GM18858 (cell line): ENCODE measurements at regions not wholly inside any gene's neighbourhood (a gene's known extent, or its start where the extent isn't known, plus 50 kb on each side); places are given as distances from the start of the nearest gene placed in this dataset.
A peak's percentile ranks its signal among the peaks of the same experiment; 100 is the strongest.
"Not testable (repeated sequence)": the region's sequence is repeated elsewhere in the genome, so short reads cannot be mapped to it uniquely, and the experiment has no call there.

Experiments
- ATAC-seq: cut with Tn5 transposase; IDR thresholded peaks from one replicate; pipeline ENCODE4 v1.9.1; 2021; ENCODE audit not compliant: unreplicated experiment

DNA sequence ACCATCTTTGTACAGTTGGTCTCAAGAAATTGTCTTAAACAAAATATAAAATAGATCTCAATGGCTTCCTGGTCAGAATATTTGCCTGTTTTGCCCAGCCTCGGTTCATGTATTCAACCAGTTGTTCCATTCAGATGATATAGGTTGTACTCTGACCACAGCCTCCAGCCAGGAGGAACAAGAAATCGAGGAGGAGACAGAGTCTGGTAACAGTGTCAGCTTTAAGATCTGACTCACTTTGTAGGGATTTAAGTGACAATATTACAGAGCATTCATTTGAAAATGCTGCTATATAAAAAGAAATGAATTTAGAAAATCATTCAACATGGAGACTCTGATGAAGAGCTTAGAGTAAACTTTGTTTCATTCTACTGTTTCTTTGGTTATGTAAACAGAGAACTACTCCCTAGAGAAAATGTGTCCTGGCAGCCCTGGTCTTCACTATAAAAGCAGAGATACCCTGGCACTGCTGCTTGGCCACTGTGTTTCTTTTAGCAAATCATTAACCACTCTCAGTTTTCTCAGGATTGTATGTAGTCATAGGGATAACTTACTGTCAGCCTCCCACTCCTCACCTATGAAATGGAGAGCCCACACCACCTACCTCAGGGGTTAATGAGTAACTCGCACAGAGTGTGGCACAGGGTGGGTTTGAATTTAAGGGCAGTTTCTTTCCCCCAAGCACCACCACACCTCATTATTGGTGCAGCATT lies 53.5 kb downstream of the PAGE2 start:
- ATAC-seq, result no peak

DNA sequence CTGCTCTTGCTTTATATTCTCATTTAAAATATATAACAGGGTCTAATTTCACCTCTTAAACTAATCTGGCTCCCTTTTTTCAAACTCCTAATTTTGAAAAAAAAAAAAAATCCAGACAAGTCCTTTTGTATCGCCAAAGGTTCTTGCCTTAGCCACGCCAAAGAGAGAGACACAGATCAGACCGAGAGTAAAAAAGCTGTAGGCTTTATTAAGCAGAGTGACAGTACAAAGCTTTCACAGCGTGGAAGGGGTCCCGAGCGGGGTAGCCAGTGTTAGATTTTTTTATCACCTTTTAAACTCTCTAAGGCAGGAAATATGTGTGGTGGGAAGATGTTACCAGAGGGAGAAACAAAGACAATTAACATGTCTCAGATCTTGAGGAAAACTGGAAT lies 54.1 kb downstream of the PAGE2 start:
- no peak for ATAC-seq

DNA sequence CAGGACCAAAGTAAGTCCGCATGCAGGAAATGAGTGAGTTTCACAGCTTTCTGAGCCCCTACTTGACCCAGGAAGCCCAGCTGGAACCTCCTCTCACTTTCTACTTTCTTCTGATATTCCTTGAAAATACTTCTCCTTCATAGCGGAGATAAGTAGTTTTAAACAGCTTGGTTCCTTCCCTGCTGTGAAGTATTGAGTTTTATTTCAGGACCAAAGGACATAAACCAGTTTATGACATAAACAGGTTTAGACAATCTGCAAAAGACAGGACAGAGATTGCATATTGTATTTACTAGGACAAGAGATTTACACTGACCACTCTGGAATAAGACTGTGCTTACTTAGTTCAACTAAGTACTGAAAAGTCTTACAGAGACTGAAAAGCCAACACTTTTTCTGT lies 54.8 kb downstream of the PAGE2 start:
- ATAC-seq, result no peak

DNA sequence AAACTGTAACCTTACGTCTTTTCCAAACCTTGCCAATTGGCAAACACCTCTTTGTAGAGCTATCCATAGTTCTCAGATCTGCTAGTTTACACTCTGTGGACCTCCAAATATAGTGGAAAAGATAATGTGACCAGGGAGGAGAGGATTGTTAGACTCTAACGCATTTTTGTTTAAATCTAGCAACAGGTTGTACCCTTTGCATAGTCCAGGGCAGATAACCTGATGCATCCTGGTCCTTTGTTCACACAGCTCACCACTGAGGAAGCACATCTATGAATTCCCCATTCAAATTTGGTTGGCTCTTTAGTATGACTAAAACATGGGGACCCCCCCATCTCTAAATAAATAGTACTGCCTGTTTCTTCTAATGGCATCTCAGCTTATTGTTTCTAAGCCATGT lies 55.9 kb downstream of the PAGE2 start:
- no peak for ATAC-seq

DNA sequence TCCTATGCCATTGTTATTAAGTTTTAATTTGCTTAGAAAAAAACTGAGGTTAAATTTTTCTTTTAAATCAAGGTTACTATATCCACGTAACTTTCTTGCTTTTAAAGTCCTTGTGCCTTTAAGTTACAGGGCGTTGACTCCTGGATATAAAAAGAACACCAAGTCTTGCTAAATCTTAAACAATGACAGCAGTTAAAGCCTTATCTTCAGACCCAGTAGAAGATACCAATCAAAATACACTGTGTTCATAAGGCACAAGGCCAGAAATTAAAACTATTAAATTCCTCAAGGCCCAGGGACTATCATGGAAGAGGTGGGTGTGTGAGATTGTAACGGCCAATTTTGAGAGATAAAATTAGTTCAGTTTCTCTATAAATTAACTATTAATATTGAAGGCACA lies 60.4 kb downstream of the PAGE2 start:
- no peak for ATAC-seq

DNA sequence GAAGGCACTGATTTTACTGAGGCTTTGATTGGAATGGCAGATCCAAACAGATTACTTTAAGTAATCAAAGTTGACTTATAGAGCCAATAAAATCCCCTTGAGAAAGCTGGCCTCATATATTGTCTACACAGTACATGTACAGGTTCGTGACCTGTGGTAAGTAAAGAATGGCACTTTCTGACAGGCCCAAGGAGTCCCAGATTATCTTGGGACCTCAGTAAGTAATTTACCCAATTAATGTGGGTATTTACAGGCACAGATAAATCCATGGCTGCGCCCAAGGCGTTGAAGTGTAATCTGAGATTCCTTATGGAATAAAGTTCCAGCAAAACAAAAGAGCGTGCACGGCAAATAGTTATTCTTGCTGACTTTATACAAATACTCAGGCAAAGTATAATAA lies 62.4 kb downstream of the PAGE2 start:
- no peak for ATAC-seq

DNA sequence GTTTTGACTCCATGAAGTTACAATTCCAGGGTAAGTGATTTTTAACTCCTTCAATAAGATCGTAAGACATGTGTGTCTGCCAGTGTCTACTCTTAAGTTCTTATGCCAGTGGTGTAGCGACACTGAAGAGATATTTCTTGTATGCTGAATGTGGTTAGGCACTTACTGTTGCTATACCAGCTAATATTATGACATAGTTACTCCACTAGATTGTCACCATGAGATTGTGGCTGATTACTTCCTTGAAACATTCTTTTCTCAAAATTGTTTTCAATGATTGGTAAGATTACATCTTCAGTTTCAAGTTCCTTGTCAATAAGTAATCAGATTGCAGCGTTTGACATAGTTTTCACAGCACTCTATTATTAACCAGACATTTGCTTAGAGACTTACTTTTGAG lies 60.6 kb upstream of the PAGE5 start:
- no peak for ATAC-seq

DNA sequence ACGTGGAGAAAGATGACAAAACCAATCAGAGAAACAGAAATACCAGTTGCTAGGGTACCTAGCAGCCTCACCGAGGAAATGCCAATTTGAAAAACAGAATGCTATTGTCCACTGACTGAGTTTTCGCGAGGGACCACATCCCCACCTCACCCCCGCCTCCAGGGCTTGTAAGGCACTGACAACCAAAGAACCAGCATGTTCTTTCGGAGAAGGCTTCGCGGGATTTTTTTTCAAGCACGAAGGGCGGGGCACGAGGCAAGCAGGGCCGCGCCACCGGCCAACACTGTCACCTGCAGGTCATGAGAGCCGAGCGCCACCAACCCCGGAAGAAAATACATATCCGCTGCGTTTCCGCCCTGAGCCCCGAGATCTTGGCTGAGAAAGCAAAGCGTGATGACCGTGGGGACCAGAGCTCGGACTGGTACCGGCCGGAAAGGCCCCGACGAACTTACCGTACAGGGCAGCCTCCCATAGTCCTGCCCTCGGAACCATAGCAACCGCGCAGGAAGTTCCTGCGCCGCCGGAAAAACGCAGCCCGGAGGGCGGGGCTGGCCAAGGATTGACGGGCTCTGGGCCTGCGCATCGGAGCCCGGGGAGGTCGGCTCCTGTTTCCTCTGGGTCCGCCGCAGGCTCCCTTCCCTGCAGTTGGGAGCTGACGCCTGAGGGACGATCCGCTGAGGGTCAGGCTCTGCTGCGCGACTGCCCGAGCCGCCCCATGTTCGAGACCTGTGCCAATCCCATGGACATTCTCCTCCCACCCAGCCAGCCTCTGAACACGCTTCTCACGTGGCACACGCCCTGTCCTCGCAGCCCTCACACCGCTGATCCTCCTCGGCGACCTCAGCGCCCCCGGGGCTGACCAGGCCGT lies 59.2 kb upstream of the PAGE5 start:
- peak; percentile 86 for ATAC-seq

DNA sequence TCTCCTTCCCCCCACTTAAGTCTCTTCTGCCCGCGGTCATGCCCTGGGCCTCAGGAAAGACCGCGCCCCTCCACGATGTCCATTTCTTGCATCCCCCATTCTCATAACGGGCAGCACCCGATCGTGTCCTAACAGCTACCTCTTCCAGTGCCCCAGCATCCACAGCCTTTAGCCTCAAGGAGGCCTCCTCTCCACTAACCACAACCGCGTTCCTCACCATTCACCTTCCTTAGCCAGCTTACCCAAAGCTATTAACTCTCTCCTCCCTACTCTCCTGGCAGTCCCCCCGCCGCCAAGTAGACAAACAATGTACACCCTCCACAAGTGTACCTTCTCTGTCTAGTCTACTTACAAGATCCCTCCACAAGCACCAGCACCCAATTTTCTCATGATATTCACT lies 58.6 kb upstream of the PAGE5 start:
- no peak for ATAC-seq

DNA sequence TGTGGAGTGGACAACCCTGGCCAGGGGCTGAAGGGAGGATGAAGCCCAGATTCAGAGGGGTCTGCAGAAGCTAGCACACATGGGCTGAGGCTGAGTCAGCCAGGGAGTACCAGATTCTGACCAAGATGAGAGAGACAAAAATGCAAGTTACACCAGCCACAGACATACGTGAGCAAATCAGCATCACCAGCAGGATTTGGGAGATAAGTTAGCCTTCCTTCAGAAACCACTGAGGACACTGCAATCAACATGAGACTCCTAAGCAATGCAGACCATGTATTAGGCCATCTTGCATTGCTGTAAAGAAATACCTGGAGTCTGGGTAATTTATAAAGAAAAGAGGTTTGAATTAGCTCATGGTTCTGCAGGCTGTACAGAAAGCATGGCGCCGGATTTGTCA lies 57.0 kb upstream of the PAGE5 start:
- no peak for ATAC-seq

DNA sequence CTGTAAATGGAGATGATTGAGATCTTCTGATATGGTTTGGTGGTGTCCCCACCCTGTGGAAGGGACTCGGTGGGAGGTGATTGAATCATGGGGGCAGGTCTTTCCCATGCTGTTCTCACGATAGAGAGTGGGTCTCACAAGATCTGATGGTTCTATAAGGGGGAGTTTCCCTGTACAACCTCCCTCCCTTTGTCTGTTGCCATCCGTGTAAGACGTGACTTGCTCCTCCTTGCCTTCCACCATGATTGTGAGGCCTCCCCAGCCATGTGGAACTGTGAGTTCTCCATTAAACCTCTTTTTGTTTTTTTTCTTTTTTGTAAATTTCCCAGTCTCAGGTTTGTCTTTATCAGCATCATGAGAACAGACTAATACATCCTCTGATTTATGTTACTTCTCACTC lies 55.1 kb upstream of the PAGE5 start:
- not testable (repeated sequence) for ATAC-seq

DNA sequence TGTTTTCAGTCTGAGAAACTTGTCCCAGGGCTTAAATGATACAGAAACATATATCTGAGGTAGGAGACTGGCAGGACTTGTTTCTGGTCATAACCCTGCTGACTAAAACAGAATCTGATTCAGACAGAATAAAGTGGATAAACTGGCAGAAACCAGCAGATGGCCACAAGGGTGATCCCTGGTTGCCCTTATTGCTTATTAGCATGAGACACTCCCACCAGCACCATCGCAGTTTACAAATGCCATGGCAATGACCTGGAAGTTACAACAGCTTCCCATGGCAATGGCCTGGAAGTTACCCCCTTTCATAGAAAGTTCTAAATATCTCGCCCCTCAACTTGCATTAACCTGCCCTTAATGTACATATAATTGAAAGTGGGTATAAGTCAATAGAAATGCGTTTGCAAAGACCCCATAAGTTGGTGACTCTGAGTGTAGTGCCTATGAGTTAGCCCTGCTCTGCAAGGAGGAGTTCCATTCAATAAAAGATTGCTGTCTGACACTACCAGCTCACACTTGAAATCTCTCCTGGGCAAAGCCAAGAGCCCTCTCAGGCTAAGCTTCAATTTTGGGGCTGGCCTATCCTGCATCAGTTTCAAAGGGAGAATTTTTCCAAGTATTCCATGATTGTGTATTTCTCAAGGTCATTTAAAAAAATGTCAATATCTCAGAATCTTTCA lies 52.9 kb upstream of the PAGE5 start:
- ATAC-seq, result no peak

DNA sequence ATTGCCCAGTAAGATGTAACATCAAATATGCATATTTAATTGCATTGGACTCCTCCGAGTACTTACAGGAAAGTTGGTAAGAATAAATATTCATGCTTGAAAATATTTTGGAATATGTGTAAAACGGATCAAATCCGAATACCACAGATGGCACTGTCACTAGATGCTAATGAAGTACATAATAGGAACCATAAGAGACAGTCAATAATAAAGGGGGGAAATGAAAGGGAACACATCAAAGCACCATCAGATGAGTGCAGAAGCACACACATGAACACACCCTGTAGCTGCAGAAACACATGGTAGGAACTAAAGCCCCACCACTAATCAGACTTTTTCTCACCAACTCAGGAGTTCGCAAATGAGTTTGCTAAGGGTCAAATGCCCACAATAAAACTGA lies 52.2 kb upstream of the PAGE5 start:
- no peak for ATAC-seq

DNA sequence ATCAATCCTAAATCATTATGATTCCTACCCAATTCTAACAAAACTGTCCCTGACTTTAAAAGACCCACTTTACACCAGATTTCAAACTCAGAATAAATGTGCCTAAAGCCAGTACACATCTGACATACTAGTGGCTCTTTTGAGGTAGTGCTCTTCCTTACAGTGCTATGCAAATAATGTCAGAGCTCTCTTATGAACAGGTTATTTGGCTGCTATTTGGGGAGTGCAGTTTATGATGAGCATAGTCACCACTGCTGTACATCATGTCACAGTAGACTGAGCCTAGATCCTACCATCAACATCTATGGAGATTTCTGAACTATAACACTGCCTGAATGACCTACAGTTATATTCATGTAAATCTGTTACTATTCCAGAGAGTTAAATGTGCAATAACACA lies 50.4 kb upstream of the PAGE5 start:
- ATAC-seq, result no peak
